GM23248 (cell line): ENCODE measurements at regions not wholly inside any gene's neighbourhood (a gene's known extent, or its start where the extent isn't known, plus 50 kb on each side); places are given as distances from the start of the nearest gene placed in this dataset.

Experiments used
- EZH2 ChIP-seq: fragments of 200-600 bp; sonication (generic); IDR thresholded peaks from 2 replicates; pipeline ENCODE4 v1.6.1; 2018; ENCODE audit warnings: antibody characterized with exemption, mild to moderate bottlenecking; ENCODE audit not compliant: insufficient read depth, poor library complexity, severe bottlenecking
- EZH2phosphoT487 ChIP-seq: fragments of 200-600 bp; sonication (generic); IDR thresholded peaks from 2 replicates; pipeline ENCODE4 v1.6.1; 2018; ENCODE audit warnings: antibody characterized with exemption, moderate library complexity, mild to moderate bottlenecking, low read depth; ENCODE audit not compliant: insufficient read depth

DNA sequence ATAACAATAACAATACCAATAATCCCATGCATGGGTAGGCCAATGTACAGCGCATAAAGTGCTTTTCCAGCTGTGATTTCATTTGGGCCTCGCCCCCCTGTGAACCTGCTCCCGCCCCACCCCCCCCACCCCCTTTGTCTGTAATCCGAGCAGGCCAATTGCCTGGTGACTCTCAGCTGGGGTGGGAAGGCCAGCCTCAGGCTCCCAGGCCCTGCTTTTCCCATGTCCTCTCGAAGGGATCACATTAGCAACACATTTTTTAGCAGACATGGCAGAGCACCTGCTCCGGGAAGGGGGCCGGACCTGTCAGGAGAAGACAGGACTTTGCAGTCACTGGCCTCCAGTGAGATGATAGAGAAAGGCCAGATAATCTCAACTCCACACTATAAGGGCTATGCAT, 439.3 kb downstream of the RPS24 start:
- TF ChIP-seq EZH2, result no peak
- no peak for TF ChIP-seq EZH2phosphoT487
